ENCODE measurements at regions not wholly inside any gene's neighbourhood (a gene's known extent, or its start where the extent isn't known, plus 50 kb on each side); places are given as distances from the start of the nearest gene placed in this dataset.

DNA sequence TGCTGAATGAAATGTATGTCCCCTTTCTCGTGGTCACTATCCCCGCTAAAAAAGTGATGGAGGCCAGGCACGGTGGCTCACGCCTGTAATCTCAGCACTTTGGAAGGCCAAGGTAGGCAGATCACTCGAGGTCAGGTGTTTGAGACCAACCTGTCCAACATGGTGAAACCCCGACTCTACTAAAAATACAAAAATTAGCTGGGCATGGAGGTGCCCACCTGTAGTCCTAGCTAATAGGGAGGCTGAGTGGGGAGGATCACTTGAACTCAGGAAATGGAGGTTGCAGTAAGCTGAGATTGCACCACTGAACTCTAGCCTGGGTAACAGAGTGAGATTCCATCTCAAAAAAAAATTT lies 91.4 kb upstream of the MKLN1 start:
- DNase-seq, result no peak

DNA sequence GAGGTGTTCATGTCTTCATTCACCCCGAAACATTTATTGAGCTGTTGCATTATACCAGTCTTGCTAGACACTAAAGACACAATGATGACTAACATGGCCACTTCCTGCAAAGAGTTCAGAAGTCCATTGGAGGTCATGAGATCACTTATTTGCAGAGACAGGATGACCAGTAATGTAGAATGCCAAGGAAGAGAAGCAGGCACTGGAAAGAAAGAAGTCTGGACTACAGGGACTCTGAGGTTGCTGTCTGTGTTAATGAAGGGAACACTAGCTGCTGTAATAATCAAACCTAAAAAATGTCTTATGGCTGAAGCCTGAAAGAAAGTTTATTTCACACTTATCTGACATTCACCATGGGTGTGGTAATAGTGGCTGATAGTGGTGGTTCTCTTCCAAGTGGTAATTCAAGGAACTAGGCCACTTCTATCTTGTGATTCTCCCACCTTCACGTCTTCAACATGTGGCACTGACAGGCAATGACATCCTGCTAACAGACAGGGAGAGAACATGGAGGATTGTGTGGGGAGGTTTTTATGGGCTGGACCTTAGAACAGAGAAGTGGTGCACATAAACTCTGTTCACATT lies 89.2 kb upstream of the MKLN1 start:
- no peak for DNase-seq

DNA sequence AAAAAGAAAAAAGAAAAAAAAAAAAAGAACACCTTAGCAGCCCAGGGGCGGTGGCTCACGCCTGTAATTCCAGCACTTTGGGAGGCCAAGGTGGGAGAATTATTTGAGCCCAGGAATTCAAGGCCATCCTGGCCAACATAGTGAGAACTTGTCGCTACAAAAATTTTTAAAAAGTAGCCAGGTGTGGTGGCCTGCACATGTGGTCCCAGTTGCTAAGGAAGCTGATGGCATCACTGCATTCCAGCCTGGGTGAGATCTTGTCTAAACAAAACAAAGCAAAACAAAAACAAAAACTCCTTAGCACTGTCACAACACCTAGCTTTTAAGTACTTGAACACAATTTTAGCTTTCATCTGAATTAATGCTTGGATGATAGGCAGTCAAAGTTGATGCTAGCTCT lies 86.3 kb upstream of the MKLN1 start:
- no peak for DNase-seq

DNA sequence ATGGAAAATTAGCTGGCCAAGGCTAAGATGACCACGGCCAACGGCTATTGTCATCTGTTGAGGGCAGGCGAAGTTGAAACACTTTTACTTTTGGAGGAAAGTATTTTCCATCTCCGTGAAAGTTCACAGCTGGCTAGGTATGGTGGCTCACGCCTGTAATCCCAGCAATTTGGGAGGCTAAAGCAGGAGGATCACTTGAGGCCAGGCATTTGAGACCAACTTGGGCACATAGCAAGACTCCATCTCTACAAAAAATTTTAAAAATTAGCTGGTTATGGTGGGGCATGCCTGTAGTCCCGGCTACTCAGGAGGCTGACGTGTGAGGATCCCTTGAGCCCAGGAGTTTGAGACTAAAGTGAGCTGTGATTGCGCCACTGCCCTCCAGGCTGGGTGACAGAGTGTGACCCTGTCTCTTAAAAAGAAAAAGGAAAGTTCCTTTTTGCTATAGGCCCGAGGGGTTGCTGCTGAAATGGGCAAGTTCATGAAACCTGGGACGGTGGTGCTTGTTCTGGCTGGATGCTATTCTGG lies 85.5 kb upstream of the MKLN1 start:
- DNase-seq, result no peak

DNA sequence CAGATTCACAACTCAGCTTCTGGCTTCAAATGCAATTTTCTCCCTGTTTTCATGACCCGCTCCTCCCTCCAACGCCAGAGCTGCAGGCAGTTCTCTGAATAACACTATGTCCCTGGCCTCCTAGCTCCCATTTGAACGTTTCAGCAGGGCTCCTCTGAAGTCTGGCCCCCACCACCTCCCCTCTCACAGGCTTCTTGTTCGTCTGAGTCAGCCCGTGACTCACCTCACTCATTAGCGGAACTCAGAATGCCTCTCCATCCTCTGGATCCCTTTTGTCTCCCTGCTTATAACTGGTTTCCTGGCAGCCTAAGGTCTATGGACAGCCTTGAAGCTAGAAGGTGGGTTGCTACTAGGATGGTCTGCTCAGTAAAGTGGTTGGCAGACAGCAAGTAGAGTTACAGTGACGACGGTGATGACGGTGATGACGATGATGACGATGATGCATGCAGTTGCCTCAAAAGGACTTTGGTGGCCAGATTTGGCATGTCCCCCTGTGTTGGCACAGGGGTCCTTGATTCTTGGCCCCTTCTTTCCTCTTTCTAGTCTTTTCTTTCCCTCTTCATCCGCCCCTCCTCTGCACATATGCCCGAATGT lies 83.3 kb upstream of the MKLN1 start:
- no peak for DNase-seq

DNA sequence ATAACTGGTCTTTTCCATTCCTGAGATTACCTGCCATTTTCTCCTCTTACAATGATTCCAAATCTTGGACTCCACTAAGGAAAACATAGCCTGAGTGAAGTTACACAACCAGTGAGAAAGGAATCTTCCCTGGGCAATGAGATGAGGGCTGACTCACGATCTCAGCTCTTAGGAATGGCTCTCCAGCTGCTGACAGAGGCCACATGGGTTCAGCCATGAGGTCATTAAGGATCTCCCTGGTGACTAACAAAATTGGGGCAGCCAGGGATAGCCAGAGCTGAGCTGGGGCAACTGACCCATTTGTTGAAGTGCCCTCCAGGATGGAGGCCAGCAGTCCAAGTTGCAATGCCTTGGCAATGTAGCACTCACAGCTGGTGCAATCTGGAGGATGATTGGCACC lies 78.7 kb upstream of the MKLN1 start:
- DNase-seq, result no peak

DNA sequence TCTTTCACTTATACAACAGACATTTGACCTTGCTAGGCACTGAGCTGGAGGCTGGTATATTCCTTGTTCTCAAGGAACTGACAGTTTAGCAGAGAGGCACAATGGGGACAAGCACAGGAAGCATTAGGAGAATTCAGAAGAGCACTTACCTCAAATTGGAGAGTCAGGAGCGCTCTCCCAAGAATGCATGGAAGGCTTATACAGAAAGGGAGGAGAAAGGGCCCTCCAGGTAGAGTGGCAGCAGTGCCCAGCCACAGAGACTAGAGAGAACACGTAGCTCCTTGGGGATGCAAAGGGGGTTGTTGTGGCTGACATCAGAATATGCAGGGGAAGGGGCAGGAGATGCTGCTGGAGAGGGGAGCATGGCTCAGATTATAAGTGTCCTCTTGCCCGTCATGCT lies 78.2 kb upstream of the MKLN1 start:
- no peak for DNase-seq

DNA sequence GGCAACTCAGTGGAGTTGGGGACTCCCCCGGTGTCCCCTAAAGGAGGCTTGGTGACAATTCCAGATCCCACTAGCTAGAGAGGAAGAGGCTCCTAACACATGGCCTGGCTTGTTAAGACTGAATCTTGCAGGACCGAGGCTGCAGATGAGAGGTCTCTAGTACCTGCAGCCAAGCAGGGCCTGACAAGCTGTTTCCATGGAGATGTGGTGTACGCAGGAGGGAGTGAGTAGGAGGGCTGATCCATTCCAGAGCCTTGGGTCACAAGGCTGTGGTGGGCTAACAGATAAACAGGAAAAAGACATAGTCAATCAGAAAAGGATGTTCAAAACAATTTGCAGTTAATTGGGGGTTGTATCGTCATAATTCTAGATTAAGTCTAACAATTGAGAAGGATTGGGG lies 77.3 kb upstream of the MKLN1 start:
- DNase-seq, result no peak

DNA sequence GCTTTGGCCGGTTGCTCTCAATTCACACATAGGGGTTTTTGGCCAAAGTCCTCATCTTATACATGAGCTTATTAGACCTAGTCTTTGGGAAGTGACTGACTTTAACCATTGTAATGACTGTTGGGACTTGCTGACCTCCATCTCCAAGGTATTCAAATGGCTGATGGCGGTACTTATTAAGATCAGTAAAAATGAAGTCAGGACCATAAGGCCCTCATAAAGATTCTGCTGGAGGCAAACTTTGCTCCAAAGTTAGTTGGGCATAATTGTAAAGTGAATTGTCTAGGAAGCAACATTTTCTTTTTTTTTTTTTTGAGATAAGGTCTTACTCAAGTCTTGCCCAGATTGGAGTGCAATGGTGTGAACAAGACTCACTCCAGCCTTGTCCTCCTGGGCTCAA lies 76.3 kb upstream of the MKLN1 start:
- no peak for DNase-seq

DNA sequence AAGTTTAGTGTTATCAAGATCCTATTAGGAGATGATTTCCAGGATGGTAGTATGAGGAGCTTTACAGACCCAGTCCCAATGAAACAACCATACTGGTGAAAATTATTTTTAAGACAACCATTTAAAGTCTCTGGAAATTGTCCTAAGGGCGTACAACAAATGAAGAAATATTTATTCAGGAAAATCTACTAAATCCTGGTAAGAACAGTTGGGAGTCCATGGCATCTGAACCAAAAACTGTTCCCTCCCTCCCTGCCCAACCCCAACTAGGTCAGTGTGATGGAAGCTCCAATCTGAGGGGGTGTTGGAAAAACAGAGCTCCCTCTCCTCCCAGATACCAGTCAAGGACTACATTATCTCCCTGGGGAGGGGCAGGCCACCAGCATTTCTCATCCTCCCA lies 74.7 kb upstream of the MKLN1 start:
- no peak for DNase-seq

DNA sequence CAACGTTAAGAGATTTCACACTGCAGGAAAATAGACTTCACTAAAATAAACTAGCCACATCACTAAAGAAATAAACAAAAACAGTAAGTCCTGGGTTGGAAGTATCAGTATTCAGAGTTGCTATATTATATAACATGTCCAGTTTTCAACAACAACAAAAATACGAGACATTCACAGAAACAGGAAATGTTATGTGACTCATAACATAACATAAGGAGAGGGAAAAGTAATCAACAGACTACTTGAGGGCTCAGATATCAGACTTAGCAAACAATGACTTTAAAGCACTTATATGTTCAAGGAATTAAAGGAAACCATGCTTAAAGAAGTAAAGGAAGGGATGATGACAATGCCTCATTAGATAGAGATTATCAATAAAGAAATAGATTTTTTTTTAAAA lies 73.5 kb upstream of the MKLN1 start:
- DNase-seq, result no peak

DNA sequence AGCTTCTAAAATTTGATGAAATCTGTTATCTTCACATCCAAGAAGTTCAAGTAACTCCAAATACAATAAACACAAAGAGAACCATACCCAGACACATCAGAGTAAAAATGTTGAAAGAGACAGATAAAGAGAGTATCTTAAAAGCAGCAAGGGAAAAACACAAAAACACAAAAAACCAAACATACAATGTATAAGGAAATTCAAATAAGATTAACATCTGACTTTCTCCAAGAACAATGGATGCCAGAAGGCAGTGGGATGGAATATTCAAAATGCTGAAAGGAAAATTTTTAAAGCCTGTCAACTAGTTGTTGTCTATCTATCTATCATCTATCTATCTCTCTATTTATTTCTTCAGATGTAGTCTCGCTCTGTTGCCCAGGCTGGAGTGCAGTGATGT lies 72.4 kb upstream of the MKLN1 start:
- DNase-seq, result no peak

DNA sequence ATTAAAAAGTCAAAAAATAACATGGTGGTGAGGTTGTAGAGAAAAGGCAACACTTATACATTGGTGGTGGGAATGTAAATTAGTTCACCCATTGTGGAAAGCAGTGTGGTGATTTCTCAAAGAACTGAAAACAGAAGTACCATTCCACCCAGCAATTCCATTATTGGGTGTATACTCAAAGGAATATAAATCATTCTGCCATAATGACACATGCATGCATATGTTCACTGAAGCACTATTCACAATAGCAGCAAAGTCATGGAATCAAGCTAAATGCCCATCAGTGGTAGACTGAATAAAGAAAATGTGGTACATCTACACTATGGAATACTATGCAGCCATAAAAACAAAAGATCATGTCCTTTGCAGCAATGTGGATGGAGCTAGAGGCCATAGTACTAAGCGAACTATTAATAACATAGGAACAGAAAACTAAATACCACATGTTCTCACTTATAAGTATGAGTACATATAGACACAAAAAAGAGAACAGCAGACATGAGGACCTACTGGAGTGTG lies 66.1 kb upstream of the MKLN1 start:
- DNase-seq, result no peak

DNA sequence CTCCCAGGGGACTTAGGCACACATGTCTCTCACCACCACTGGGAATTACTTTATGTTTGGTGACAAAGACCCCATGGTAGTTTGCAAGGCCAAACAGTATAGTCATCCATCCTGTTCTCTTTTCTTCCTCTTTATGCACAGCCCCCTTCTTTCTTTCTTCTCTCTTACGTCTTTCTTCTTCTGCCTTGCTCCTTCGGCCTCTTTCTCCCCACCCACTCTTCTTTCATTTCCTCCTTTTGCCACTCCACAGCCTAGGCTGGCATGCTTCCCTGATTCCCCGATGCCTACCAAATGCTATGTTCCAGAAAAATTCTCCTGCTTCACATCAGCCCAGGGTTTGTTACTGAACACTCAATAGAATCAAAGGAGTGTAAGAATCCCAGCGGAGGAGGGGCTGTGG lies 62.4 kb upstream of the MKLN1 start:
- DNase-seq, result no peak

DNA sequence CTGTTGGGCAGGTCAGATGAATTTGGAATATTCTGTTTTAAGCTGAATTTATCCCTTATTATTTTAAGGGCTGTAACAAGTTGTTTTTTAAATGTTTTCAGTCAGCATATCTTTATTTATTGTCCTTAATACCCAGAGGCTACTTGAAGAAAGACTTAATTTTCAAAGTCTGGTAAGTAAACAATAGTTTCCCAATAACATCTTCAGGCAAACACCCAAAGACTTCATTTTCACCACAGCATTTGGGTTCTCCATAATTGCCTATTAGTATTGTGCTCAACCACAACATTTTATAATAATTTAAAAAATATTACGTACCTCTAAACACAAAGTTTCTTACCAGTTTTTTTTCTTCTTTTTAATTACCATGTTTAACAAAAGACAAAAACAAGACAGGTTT lies 60.0 kb upstream of the MKLN1 start:
- no peak for DNase-seq

DNA sequence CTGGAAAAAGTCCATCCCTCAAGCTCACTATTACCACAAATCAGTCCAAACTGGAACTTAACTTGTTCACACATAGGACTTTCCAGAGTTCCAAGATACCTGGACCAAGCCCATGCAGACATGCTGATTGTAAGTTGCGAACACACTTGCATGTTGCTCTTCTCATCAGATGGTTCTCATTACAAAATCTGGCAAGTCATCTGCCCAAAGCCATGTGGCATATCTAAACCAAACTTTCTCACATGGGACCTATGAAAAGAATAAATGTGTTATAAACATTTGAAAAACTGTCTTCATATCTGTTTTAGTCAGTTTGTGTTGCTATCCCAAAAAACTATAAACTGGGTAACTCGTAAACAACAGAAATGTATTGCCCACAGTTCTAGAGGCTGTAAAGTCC lies 58.8 kb upstream of the MKLN1 start:
- DNase-seq, result no peak

DNA sequence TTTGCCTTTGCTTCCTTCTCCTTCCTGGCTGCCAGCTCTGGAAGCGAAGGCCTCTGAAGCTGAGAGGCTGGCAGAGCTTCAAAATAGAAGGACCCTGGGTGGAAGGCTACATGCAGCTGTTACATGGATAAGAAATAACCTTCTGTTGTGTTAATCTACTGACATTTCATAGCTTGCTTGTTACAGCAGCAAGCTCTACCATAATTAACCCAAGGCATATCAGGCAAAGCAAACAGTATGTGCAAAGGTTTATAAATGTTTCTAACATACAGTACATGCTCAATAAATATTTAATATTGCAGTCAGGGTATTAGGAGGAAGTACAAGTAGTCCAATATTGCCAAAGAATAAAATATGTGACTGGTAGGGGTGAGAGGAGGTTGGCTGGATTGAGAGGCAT lies 55.6 kb upstream of the MKLN1 start:
- DNase-seq, result no peak

DNA sequence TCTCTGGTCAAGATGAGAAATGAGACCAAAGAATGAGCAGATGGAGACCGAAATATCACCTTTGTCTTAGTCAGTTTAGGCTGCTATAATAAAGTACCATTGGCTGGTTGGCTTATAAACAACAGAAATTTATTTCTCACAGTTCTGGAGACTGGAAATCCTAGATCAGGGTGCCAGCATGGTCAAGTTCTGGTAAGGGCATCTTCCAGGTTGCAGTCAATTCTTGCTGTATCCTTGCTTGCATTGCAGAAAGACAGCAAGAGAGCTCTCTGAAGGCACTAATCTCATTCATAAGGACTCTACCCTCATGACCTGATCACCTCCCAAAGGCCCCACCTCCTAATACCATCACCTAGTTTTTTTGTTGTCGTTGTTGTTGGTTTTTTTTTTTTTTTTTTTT lies 52.7 kb upstream of the MKLN1 start:
- DNase-seq, result no peak

DNA sequence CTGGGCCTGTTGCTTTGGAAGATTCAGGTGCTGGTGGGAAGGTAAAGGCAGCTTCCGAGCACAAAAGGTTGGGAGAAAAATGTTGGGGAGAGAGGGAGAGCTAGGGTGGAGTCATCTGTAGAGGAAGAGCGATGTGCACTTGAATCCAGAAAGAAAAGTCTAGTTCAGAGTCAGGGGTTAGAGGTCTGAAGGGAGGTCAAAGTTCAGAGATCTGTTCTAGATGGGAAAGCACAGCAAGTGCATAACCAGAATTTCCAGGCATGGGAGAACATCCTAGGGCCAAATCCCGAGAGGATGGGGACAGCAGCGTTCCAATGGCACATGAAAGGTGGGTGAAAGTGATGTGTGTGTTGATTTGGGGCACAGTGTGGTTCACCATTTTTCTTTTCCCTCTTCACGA lies 51.5 kb upstream of the MKLN1 start:
- no peak for DNase-seq

DNA sequence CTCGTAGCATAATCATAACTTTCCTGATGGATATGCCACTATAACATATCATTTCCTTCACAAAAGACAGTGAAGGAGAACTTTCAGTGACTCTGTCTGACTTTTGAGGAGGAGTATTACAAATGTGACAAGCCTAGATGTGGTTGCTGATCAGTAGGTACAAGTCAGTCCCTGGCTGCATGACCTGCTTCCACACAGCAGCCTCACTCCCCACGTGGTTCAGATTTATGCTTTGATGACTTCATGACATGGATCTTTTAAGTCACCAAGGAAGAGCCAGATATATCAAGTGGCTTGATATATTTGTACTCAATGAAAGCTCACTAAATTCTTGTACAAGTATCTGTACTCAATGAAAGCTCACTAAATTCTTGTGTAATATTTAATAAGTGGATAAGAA lies 50.9 kb upstream of the MKLN1 start:
- no peak for DNase-seq
